ENCODE measurements at regions not wholly inside any gene's neighbourhood (a gene's known extent, or its start where the extent isn't known, plus 50 kb on each side); places are given as distances from the start of the nearest gene placed in this dataset.
"Not testable (repeated sequence)": the region's sequence is repeated elsewhere in the genome, so short reads cannot be mapped to it uniquely, and the experiment has no call there.

- intact Hi-C loops (cut with micrococcal nuclease) = no loop called here
These were observed 239.8 kb downstream of the OR4A5 start for GRCh38 chr11:54946424-54946823.

GRCh38 chr11:54947175-54947574 is 240.5 kb downstream of the OR4A5 start:
- H3K36me3 ChIP-seq (ENCODE audit: low read depth, low read length); H3K4me1 ChIP-seq (ENCODE audit: insufficient read depth, low read length); H3K79me2 ChIP-seq (ENCODE audit: low read length); H3F3A ChIP-seq (ENCODE audit: low read length, unreplicated experiment); ATAC-seq; H4K20me1 ChIP-seq (ENCODE audit: low read length); H3K4me2 ChIP-seq (ENCODE audit: low read length); DNase-seq; H2AFZ ChIP-seq (ENCODE audit: low read length); CTCF ChIA-PET; H3K9me2 ChIP-seq (replicated peaks; ENCODE audit: low read length); H3K4me3 ChIP-seq (ENCODE audit: low read length); H3K27me3 ChIP-seq (ENCODE audit: low read length); intact Hi-C loops (cut with micrococcal nuclease); H3K9ac ChIP-seq (ENCODE audit: low read length); BruUV-seq (replicated peaks); POLR2A ChIA-PET (ENCODE audit: unreplicated experiment); H3K27ac ChIP-seq (ENCODE audit: low read length): not testable (repeated sequence)
- H3K9me3 ChIP-seq (ENCODE audit: low read length) = peaks cover 34% of the 10 kb centered on the region

More at GRCh38 chr11:54946424-54946823, 239.8 kb downstream of the OR4A5 start:
- no peak for TF ChIP-seq EZH2phosphoT487 (IDR thresholded peaks at IDR 0.05; ENCODE audit: borderline replicate concordance, low read length)
- TF ChIP-seq EZH2 (IDR thresholded peaks at IDR 0.05; ENCODE audit: low read length, unreplicated experiment) = no peak
- TF ChIP-seq CTCF (conservative IDR thresholded peaks at IDR 0.05; ENCODE audit: low read depth, low read length) = no peak
- no TSS peak for BruUV-seq (replicated peaks)
- no peak for DNase-seq
- Histone ChIP-seq H3K9me3 (ENCODE audit: low read length) (peaks cover 40% of the 10 kb centered on the region), H3K4me1 (ENCODE audit: insufficient read depth, low read length) (no peaks in the 10 kb centered on the region), H2AFZ (ENCODE audit: low read length) (no peak overlapping the region), H3F3A (ENCODE audit: low read length, unreplicated experiment) (no peaks in the 10 kb centered on the region), H3K4me2 (ENCODE audit: low read length) (no peak overlapping the region), H3K27ac (ENCODE audit: low read length) (no peak overlapping the region), H3K36me3 (ENCODE audit: low read depth, low read length) (peaks cover under 1% of the 10 kb centered on the region; the same call in 1 of the 2 replicates), H3K79me2 (ENCODE audit: low read length) (no peaks in the 10 kb centered on the region), H3K9ac (ENCODE audit: low read length) (no peak overlapping the region), H4K20me1 (ENCODE audit: low read length) (no peaks in the 10 kb centered on the region), H3K27me3 (ENCODE audit: low read length) (no peaks in the 10 kb centered on the region), H3K4me3 (ENCODE audit: low read length) (no peak overlapping the region), H3K9me2 (replicated peaks; ENCODE audit: low read length) (no peaks in the 10 kb centered on the region)
- ATAC-seq = no peak
- CTCF ChIA-PET = no interaction called here
- POLR2A ChIA-PET (ENCODE audit: unreplicated experiment) = no interaction called here

GRCh38 chr11:54979375-54979774 is 272.7 kb downstream of the OR4A5 start:
- ChIA-PET CTCF (no interaction called here), POLR2A (ENCODE audit: unreplicated experiment) (no interaction called here)
- H3K4me3 ChIP-seq (ENCODE audit: low read length) = no peak overlapping the region
- H3K9me2 ChIP-seq (replicated peaks; ENCODE audit: low read length) = no peaks in the 10 kb centered on the region
- no peak overlapping the region for H2AFZ ChIP-seq (ENCODE audit: low read length)
- no peaks in the 10 kb centered on the region for H3K79me2 ChIP-seq (ENCODE audit: low read length)
- TF ChIP-seq EZH2phosphoT487 (IDR thresholded peaks at IDR 0.05; ENCODE audit: borderline replicate concordance, low read length) (no peak), CTCF (conservative IDR thresholded peaks at IDR 0.05; ENCODE audit: low read depth, low read length) (no peak), EZH2 (IDR thresholded peaks at IDR 0.05; ENCODE audit: low read length, unreplicated experiment) (no peak)
- no peak overlapping the region for H3K27ac ChIP-seq (ENCODE audit: low read length)
- ATAC-seq (no peak), DNase-seq (no peak)
- BruUV-seq (replicated peaks) = no TSS peak
- intact Hi-C loops (cut with micrococcal nuclease) = no loop called here
- H3K27me3 ChIP-seq (ENCODE audit: low read length) = no peaks in the 10 kb centered on the region
- no peaks in the 10 kb centered on the region for H3F3A ChIP-seq (ENCODE audit: low read length, unreplicated experiment)
- peaks cover 4% of the 10 kb centered on the region; the same call in 1 of the 2 replicates for H3K36me3 ChIP-seq (ENCODE audit: low read depth, low read length)
- H4K20me1 ChIP-seq (ENCODE audit: low read length) = no peaks in the 10 kb centered on the region
- H3K4me1 ChIP-seq (ENCODE audit: insufficient read depth, low read length) = no peaks in the 10 kb centered on the region
- H3K9ac ChIP-seq (ENCODE audit: low read length) = no peak overlapping the region
- peaks cover 79% of the 10 kb centered on the region for H3K9me3 ChIP-seq (ENCODE audit: low read length)
- no peak overlapping the region for H3K4me2 ChIP-seq (ENCODE audit: low read length)

Measured in PC-3 (cell line).